Astrocyte (in vitro differentiated cells and primary cell): ENCODE measurements at regions not wholly inside any gene's neighbourhood (a gene's known extent, or its start where the extent isn't known, plus 50 kb on each side); places are given as distances from the start of the nearest gene placed in this dataset.

Source experiments
- DNase-seq: peaks from one replicate; pipeline ENCODE4 v3.0.0-alpha.2; 2010; ENCODE audit warnings: low read depth
- FAIRE-seq: peaks from 2 replicates; lab custom pipeline; 2011; peaks lifted over from hg19 to GRCh38; lab: Jason Lieb, UNC
- H2AFZ ChIP-seq: 2 replicates; pipeline ENCODE4 v1.6.0; 2012; ENCODE audit warnings: low read depth, low read length, inconsistent platforms
- H3K27ac ChIP-seq: 2 replicates; pipeline ENCODE4 v1.5.1; 2011; ENCODE audit warnings: low read depth, low read length, inconsistent platforms
- H3K27me3 ChIP-seq: 2 replicates; pipeline ENCODE4 v1.6.0; 2011; ENCODE audit warnings: low read length, inconsistent platforms; ENCODE audit not compliant: insufficient read depth
- H3K36me3 ChIP-seq: 2 replicates; pipeline ENCODE4 v1.5.1; 2011; ENCODE audit warnings: low read length, inconsistent platforms; ENCODE audit not compliant: insufficient read depth
- H3K4me1 ChIP-seq: 2 replicates; pipeline ENCODE4 v1.5.1; 2011; ENCODE audit warnings: low read length, inconsistent platforms; ENCODE audit not compliant: insufficient read depth
- H3K4me2 ChIP-seq: 2 replicates; pipeline ENCODE4 v1.6.0; 2012; ENCODE audit warnings: low read length, inconsistent platforms
- H3K4me3 ChIP-seq: 2 replicates; pipeline ENCODE4 v1.5.1; 2011; ENCODE audit warnings: low read depth, mild to moderate bottlenecking, low read length, inconsistent platforms; ENCODE audit not compliant: insufficient read depth
- H3K79me2 ChIP-seq: 2 replicates; pipeline ENCODE4 v1.6.0; 2012; ENCODE audit warnings: mild to moderate bottlenecking, low read length, inconsistent platforms; ENCODE audit not compliant: insufficient read depth
- H3K9ac ChIP-seq: 2 replicates; pipeline ENCODE4 v1.6.0; 2012; ENCODE audit warnings: mild to moderate bottlenecking, low read length, inconsistent platforms
- H3K9me3 ChIP-seq: 2 replicates; pipeline ENCODE4 v1.5.1; 2012; ENCODE audit warnings: low read depth, mild to moderate bottlenecking, low read length, inconsistent platforms; ENCODE audit not compliant: insufficient read depth
- H4K20me1 ChIP-seq: 2 replicates; pipeline ENCODE4 v1.6.0; 2012; ENCODE audit warnings: low read length, inconsistent platforms; ENCODE audit not compliant: insufficient read depth
- H3K27ac Mint-ChIP-seq: one replicate; pipeline ENCODE4 v1.8.0; 2021; ENCODE audit warnings: mild to moderate bottlenecking, mixed read lengths; ENCODE audit not compliant: unreplicated experiment
- H3K27me3 Mint-ChIP-seq: one replicate; pipeline ENCODE4 v1.8.0; 2021; ENCODE audit warnings: low read depth, mixed read lengths; ENCODE audit not compliant: unreplicated experiment
- H3K36me3 Mint-ChIP-seq: one replicate; pipeline ENCODE4 v1.8.0; 2021; ENCODE audit warnings: low read depth, mixed read lengths; ENCODE audit not compliant: unreplicated experiment
- H3K4me1 Mint-ChIP-seq: one replicate; pipeline ENCODE4 v1.8.0; 2021; ENCODE audit warnings: low read depth, mixed read lengths; ENCODE audit not compliant: unreplicated experiment
- H3K4me3 Mint-ChIP-seq: one replicate; pipeline ENCODE4 v1.8.0; 2021; ENCODE audit warnings: mild to moderate bottlenecking, moderate library complexity, mixed read lengths; ENCODE audit not compliant: unreplicated experiment
- H3K9me3 Mint-ChIP-seq: one replicate; pipeline ENCODE4 v1.8.0; 2021; ENCODE audit warnings: mild to moderate bottlenecking, mixed read lengths; ENCODE audit not compliant: unreplicated experiment
- EZH2 ChIP-seq: IDR thresholded peaks from 2 replicates; pipeline ENCODE4 v1.6.1; 2012; ENCODE audit warnings: mild to moderate bottlenecking, low read length, inconsistent platforms; ENCODE audit not compliant: insufficient read depth
- TF ChIP-seq, protein P1 (sequence below): IDR thresholded peaks from 2 replicates; pipeline ENCODE4 v1.5.1; 2011; ENCODE audit warnings: low read depth, mild to moderate bottlenecking, inconsistent platforms, low read length, moderate library complexity; ENCODE audit not compliant: insufficient read depth

DNA sequence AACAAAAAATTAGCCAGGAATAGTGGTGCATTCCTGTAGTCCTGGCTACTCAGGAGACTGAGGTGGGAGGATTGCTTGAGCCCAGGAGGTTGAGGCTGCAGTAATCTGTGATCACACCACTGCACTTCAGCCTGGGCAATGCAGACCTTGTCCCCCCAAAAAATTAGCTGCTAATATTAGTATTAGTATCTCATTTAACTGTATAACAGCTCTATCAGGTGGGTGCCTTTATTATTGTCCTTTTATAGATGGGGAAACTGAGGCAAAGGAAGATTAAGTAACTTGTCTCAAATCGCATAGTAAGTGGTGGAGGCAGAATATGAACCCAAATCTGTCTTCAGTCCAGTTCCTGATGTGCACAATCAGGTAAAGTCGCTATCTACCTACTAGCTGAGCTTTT, 142.3 kb upstream of the CRY1 start:
- FAIRE-seq, result no peak
- no peak overlapping the region for H3K27ac Mint-ChIP-seq
- H3K27me3 Mint-ChIP-seq, result peaks cover 3% of the 10 kb centered on the region
- no peaks in the 10 kb centered on the region for H3K79me2 ChIP-seq
- no peaks in the 10 kb centered on the region for H4K20me1 ChIP-seq
- no peaks in the 10 kb centered on the region for H3K36me3 Mint-ChIP-seq
- H3K4me3 Mint-ChIP-seq, result no peak overlapping the region
- H3K4me2 ChIP-seq, result no peak overlapping the region
- no peaks in the 10 kb centered on the region for H3K9me3 ChIP-seq
- H3K27me3 ChIP-seq, result no peaks in the 10 kb centered on the region
- TF ChIP-seq, protein P1, sequence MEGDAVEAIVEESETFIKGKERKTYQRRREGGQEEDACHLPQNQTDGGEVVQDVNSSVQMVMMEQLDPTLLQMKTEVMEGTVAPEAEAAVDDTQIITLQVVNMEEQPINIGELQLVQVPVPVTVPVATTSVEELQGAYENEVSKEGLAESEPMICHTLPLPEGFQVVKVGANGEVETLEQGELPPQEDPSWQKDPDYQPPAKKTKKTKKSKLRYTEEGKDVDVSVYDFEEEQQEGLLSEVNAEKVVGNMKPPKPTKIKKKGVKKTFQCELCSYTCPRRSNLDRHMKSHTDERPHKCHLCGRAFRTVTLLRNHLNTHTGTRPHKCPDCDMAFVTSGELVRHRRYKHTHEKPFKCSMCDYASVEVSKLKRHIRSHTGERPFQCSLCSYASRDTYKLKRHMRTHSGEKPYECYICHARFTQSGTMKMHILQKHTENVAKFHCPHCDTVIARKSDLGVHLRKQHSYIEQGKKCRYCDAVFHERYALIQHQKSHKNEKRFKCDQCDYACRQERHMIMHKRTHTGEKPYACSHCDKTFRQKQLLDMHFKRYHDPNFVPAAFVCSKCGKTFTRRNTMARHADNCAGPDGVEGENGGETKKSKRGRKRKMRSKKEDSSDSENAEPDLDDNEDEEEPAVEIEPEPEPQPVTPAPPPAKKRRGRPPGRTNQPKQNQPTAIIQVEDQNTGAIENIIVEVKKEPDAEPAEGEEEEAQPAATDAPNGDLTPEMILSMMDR, result no peak
- no peak for TF ChIP-seq EZH2
- H3K9me3 Mint-ChIP-seq, result no peaks in the 10 kb centered on the region
- no peak overlapping the region for H2AFZ ChIP-seq
- no peak overlapping the region for H3K9ac ChIP-seq
- H3K27ac ChIP-seq, result no peak overlapping the region
- peaks cover 22% of the 10 kb centered on the region for H3K4me1 Mint-ChIP-seq
- no peaks in the 10 kb centered on the region for H3K36me3 ChIP-seq
- H3K4me3 ChIP-seq, result no peak overlapping the region
- H3K4me1 ChIP-seq, result peaks cover 21% of the 10 kb centered on the region
- DNase-seq, result no peak

DNA sequence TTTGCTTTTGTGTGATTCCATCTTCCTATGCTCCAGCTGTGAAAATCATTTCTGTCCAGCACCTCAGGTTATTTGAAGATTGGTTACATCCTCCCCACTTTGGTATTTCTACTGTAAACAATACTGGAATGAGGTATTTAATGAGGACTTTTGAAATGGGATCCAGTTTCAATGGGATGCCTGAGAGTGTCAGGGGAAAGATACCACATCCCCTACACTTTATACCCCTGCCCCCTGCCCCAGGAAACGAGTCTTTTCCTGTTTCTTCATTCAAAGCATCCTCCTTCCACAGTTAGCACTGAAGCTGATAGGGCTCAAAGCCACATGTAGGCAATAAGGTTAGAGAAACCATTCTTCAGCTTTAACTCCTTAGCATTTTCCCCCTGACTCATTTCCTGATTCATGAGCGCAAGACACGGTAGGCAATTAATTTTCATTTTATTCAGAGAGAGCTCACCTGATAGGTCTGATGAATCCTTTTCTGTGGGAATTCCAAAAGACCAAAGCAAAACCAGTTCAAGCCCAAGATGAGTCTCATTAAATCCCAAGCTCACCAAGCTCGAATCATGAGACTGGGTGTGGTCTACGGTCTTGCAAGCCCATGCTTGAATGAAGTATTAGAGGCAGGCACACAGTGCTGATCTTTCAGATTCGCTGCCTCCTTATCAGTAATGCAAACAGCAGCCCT, 143.6 kb upstream of the CRY1 start:
- Mint-ChIP-seq H3K9me3 (no peaks in the 10 kb centered on the region), H3K4me3 (no peak overlapping the region), H3K27ac (peak overlapping the region; percentile 35), H3K27me3 (peaks cover 3% of the 10 kb centered on the region), H3K4me1 (peaks cover 22% of the 10 kb centered on the region), H3K36me3 (no peaks in the 10 kb centered on the region)
- H3K9ac ChIP-seq, result no peak overlapping the region
- H3K27me3 ChIP-seq, result no peaks in the 10 kb centered on the region
- no peak overlapping the region for H2AFZ ChIP-seq
- no peaks in the 10 kb centered on the region for H3K36me3 ChIP-seq
- FAIRE-seq (peak; percentile 17), DNase-seq (peak; percentile 81)
- H3K4me2 ChIP-seq, result peak overlapping the region; percentile 69
- TF ChIP-seq EZH2, result no peak
- TF ChIP-seq, protein P1, result no peak
- peaks cover 21% of the 10 kb centered on the region for H3K4me1 ChIP-seq
- H3K27ac ChIP-seq, result no peak overlapping the region
- H4K20me1 ChIP-seq, result no peaks in the 10 kb centered on the region
- peak overlapping the region; percentile 27 for H3K4me3 ChIP-seq
- H3K9me3 ChIP-seq, result no peaks in the 10 kb centered on the region
- no peaks in the 10 kb centered on the region for H3K79me2 ChIP-seq

DNA sequence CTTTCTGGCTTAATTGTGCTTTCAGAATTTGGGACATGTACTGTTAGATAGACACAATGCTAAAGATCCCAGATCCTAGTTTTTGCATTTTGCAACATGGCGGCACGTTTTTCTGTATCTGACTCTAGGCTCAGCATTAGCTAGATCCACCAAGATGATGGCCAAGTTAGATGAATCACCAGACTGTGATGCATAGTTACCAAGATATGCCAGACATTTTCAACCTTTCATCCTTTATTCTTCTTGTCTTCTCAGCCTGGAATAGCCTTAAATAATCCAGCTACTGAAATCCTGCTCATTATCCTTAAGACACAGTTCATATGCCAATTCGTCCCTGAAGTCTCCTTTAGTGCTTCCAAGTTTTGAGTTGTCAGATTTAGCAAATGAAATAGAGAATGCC, 144.9 kb upstream of the CRY1 start:
- TF ChIP-seq, protein P1, result no peak
- TF ChIP-seq EZH2, result no peak
- FAIRE-seq (no peak), DNase-seq (peak; percentile 73)
- Histone ChIP-seq H3K79me2 (no peaks in the 10 kb centered on the region), H3K27ac (no peak overlapping the region), H3K27me3 (no peaks in the 10 kb centered on the region), H4K20me1 (no peaks in the 10 kb centered on the region), H3K4me1 (peaks cover 21% of the 10 kb centered on the region), H3K4me3 (no peak overlapping the region), H3K4me2 (no peak overlapping the region), H3K36me3 (no peaks in the 10 kb centered on the region), H2AFZ (no peak overlapping the region), H3K9me3 (no peaks in the 10 kb centered on the region), H3K9ac (no peak overlapping the region)
- Mint-ChIP-seq H3K36me3 (no peaks in the 10 kb centered on the region), H3K27me3 (peaks cover 8% of the 10 kb centered on the region), H3K27ac (no peak overlapping the region), H3K4me3 (no peak overlapping the region), H3K4me1 (peaks cover 22% of the 10 kb centered on the region), H3K9me3 (no peaks in the 10 kb centered on the region)
